ENCODE measurements at regions not wholly inside any gene's neighbourhood (a gene's known extent, or its start where the extent isn't known, plus 50 kb on each side); places are given as distances from the start of the nearest gene placed in this dataset.
A peak's percentile ranks its signal among the peaks of the same experiment; 100 is the strongest.

DNA sequence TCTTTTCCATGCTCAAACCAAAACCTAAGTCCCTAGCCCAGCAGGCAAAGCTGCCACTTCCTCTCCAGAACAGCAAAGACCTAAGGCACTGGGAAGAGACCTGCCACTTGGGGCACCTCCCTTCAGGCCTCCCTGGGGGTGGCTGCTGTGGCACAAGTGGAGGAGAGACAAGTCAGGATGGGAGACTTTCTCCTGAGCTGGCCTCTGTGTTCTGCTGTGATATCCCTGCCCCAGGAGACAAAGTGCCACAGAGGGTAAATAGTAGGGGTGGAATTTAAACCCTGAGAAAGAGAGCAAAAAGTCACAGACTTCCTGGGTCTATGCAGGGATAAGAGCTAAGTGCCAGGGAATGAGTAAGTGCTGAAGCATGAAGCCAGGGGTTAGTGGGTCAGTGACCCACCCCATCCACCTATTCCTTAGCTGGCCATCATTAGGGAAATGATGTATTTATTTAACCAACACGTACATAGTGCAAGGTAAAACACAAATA is 84.2 kb downstream of the MRPL14 start:
- ChIA-PET POLR2A (ENCODE audit: unreplicated experiment) (interaction anchor here (0.5 to 1.3 kb wide), 3 partner anchors 15 to 414 kb away, joined by 4 to 11 read pairs (median 6); partner anchors contain the start of gene GTPBP2), CTCF (interaction anchor here (0.6 kb wide), 1 partner anchor 43 kb away, joined by 6 read pairs; no protein-coding TSS in a partner anchor)
- Histone ChIP-seq H4K20me1 (ENCODE audit: low read length) (no peaks in the 10 kb centered on the region), H3K4me2 (ENCODE audit: low read length) (peak overlapping the region; percentile 71), H3K27ac (ENCODE audit: low read length) (peak overlapping the region; percentile 100), H3K36me3 (ENCODE audit: low read depth, low read length) (no peaks in the 10 kb centered on the region), H3K4me1 (ENCODE audit: insufficient read depth, low read length) (peaks cover 82% of the 10 kb centered on the region), H2AFZ (ENCODE audit: low read length) (no peak overlapping the region), H3K9me2 (replicated peaks; ENCODE audit: low read length) (no peaks in the 10 kb centered on the region), H3K9me3 (ENCODE audit: low read length) (no peaks in the 10 kb centered on the region), H3K4me3 (ENCODE audit: low read length) (no peak overlapping the region), H3K27me3 (ENCODE audit: low read length) (no peaks in the 10 kb centered on the region), H3K9ac (ENCODE audit: low read length) (peak overlapping the region; percentile 86), H3K79me2 (ENCODE audit: low read length) (no peaks in the 10 kb centered on the region), H3F3A (ENCODE audit: low read length, unreplicated experiment) (peaks cover 11% of the 10 kb centered on the region)
- DNase-seq (peak; percentile 90), ATAC-seq (peak; percentile 65)
- BruUV-seq (replicated peaks) = no TSS peak
- TF ChIP-seq EZH2phosphoT487 (IDR thresholded peaks at IDR 0.05; ENCODE audit: borderline replicate concordance, low read length) (no peak), EZH2 (IDR thresholded peaks at IDR 0.05; ENCODE audit: low read length, unreplicated experiment) (no peak), CTCF (conservative IDR thresholded peaks at IDR 0.05; ENCODE audit: low read depth, low read length) (no peak)
- intact Hi-C loops (cut with micrococcal nuclease) = no loop called here

GRCh38 chr6:44042261-44042988 is 84.8 kb downstream of the MRPL14 start:
- Histone ChIP-seq H3F3A (ENCODE audit: low read length, unreplicated experiment) (peaks cover 11% of the 10 kb centered on the region), H3K9me3 (ENCODE audit: low read length) (no peaks in the 10 kb centered on the region), H3K79me2 (ENCODE audit: low read length) (no peaks in the 10 kb centered on the region), H3K36me3 (ENCODE audit: low read depth, low read length) (no peaks in the 10 kb centered on the region), H3K4me3 (ENCODE audit: low read length) (peak overlapping the region; percentile 15; the same call in 1 of the 2 replicates), H3K4me2 (ENCODE audit: low read length) (peak overlapping the region; percentile 71), H2AFZ (ENCODE audit: low read length) (no peak overlapping the region), H3K27me3 (ENCODE audit: low read length) (no peaks in the 10 kb centered on the region), H3K4me1 (ENCODE audit: insufficient read depth, low read length) (peaks cover 75% of the 10 kb centered on the region), H3K9me2 (replicated peaks; ENCODE audit: low read length) (no peaks in the 10 kb centered on the region), H3K9ac (ENCODE audit: low read length) (peak overlapping the region; percentile 86), H4K20me1 (ENCODE audit: low read length) (no peaks in the 10 kb centered on the region), H3K27ac (ENCODE audit: low read length) (peak overlapping the region; percentile 100)
- ATAC-seq = no peak
- DNase-seq = no peak
- CTCF ChIA-PET = interaction anchor here (0.6 kb wide), 1 partner anchor 42 kb away, joined by 6 read pairs; no protein-coding TSS in a partner anchor
- BruUV-seq (replicated peaks) = TSS peak; percentile 90
- intact Hi-C loops (cut with micrococcal nuclease) = no loop called here
- POLR2A ChIA-PET (ENCODE audit: unreplicated experiment) = interaction anchor here (0.5 to 1.3 kb wide), 3 partner anchors 16 to 413 kb away, joined by 4 to 11 read pairs (median 6); partner anchors contain the start of genes GTPBP2 and HSP90AB1
- TF ChIP-seq CTCF (conservative IDR thresholded peaks at IDR 0.05; ENCODE audit: low read depth, low read length) (no peak), EZH2 (IDR thresholded peaks at IDR 0.05; ENCODE audit: low read length, unreplicated experiment) (no peak), EZH2phosphoT487 (IDR thresholded peaks at IDR 0.05; ENCODE audit: borderline replicate concordance, low read length) (no peak)
